ENCODE measurements at regions not wholly inside any gene's neighbourhood (a gene's known extent, or its start where the extent isn't known, plus 50 kb on each side); places are given as distances from the start of the nearest gene placed in this dataset.
"Not testable (repeated sequence)": the region's sequence is repeated elsewhere in the genome, so short reads cannot be mapped to it uniquely, and the experiment has no call there.

DNA sequence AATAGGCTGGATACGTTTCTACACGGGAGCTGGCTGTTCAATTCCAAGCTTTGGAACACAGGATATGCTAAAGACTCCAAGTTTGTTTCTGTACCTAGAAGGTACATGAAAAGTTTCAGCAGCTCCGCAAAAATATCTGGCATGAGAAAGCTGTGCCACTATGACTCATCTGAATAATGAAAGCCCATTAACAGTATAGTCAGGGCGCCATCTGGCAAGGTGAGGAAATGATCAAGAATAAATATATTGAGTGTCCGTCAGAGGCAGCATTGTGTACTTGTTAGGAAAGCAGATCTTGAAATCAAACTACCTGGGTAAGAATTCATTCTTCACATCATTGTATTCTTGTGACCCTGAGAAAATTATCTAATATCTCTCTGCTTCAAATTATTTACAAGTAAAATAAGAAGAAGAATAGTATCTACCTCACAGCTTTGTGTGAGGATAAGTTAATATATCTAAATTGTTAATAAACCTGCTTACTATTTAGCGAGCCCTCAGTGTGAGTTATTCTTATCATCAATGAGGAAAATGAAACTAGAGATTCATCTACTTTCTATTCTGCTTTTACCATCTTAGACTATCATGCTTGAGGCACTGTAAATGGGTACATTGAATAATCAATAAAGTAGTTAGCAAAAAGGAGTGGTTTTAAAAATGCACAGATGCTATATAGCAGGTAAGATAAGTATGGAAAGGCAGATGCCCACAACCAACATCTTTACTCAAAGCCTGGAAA is 53.5 kb downstream of the FSCB start:
- in situ Hi-C loops (cut with HindIII; ENCODE audit: low sequenced_read_pairs): no loop called here
- no peak for DNase-seq (ENCODE audit: low spot score)

- in situ Hi-C loops (cut with HindIII; ENCODE audit: low sequenced_read_pairs); DNase-seq (ENCODE audit: low spot score): not testable (repeated sequence)
Observed at GRCh38 chr14:44450232-44450631, 56.9 kb downstream of the FSCB start.

DNA sequence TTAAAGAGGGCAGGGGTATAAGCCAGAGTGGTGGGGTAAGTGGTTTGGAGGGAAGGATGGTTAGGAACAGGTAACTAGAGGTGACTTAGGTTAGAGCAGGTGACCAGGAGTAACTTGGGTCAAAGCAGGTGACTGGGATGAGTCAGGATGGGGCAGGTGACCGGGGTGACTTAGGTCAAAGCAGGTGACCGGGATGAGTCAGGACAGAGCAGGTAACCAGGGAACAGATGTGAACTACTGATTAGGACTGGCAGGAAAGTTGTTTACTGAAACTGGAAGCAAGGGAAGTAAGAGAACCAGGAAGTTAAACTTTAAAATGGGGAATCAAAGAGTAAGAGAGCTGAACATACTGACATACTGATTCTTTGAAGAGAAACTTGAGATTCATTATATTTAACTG is 57.4 kb downstream of the FSCB start:
- no peak for DNase-seq (ENCODE audit: low spot score)
- in situ Hi-C loops (cut with HindIII; ENCODE audit: low sequenced_read_pairs): no loop called here

DNA sequence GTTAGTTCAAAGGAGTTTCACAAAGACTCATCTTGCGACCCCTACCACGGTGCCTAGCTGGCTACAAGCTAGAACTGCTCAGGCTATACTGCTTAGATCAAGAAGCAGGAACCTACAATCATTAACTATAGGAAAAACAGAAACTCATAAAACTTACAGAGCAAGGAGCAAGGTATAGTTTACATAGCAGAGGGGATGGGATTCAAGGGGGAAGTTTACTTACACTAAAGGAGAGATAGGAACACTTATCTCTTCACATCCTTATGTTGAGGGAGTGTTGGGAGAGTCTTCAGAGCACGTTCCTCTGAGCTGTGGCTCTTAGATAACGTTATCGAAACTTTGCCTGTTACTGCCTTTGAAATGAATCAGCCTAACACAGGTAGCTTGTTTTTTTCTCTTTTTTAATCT is 58.1 kb downstream of the FSCB start:
- DNase-seq (ENCODE audit: low spot score): no peak
- in situ Hi-C loops (cut with HindIII; ENCODE audit: low sequenced_read_pairs): no loop called here

DNA sequence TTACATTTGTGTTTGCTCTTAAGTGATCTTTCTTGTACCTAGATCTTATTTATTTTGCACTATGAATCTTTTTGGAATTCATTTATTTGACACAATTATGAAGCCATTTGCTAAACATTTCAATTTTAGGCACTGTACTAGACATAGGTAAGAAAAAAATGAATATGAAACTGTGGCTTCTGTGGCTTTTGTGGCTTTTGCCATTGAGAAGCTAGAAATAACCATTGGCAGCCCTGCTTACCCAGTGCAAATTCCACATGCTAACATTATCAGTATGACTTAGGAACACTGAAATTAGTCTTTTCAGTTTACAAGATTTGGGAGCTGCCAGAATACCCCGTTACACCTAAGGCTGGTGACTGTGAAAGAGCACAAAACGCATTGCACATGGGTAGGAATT is 60.1 kb downstream of the FSCB start:
- no peak for DNase-seq (ENCODE audit: low spot score)
- in situ Hi-C loops (cut with HindIII; ENCODE audit: low sequenced_read_pairs): no loop called here

GRCh38 chr14:44444454-44444853 is 62.6 kb downstream of the FSCB start:
- in situ Hi-C loops (cut with HindIII; ENCODE audit: low sequenced_read_pairs): no loop called here
- no peak for DNase-seq (ENCODE audit: low spot score)

DNA sequence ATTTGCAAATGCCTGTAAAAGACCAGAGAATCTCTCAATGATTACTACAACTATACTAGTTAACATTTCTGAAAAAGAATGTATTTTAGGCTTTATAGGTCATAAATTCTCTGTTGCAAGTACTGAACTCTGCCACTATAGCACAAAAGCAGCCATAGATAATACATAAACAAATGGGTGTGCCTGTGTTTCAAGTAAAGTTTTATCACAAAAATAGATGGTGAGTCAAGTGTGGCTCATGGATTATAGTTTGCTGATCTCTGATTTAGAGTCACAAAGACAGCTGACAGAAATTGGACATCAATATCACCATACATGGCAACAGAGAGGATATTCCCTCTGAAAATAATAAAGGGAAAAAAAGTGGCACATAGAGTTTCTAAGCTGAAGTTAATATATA is 68.1 kb downstream of the FSCB start:
- no peak for DNase-seq (ENCODE audit: low spot score)
- in situ Hi-C loops (cut with HindIII; ENCODE audit: low sequenced_read_pairs): no loop called here

GRCh38 chr14:44438221-44438620 is 68.9 kb downstream of the FSCB start:
- no peak for DNase-seq (ENCODE audit: low spot score)
- in situ Hi-C loops (cut with HindIII; ENCODE audit: low sequenced_read_pairs): no loop called here

DNA sequence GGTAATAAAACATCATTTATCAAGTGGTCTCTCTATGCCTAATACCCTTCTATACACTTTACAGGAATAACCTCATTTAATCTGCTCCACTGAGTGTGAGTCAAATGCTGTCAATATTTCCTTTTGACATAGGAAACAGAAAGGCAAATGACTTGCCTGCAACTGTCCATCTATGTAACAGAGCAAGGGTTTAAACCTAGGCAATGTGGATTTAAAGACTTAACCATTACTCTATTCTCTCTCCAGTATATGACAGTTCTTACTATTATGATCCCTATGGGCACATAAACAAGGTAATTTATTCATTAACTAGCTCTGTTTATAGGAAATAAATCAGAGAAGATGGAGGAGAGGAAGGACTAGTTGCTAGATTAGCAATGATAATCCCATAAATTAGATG is 70.6 kb downstream of the FSCB start:
- DNase-seq (ENCODE audit: low spot score): no peak
- in situ Hi-C loops (cut with HindIII; ENCODE audit: low sequenced_read_pairs): no loop called here

DNA sequence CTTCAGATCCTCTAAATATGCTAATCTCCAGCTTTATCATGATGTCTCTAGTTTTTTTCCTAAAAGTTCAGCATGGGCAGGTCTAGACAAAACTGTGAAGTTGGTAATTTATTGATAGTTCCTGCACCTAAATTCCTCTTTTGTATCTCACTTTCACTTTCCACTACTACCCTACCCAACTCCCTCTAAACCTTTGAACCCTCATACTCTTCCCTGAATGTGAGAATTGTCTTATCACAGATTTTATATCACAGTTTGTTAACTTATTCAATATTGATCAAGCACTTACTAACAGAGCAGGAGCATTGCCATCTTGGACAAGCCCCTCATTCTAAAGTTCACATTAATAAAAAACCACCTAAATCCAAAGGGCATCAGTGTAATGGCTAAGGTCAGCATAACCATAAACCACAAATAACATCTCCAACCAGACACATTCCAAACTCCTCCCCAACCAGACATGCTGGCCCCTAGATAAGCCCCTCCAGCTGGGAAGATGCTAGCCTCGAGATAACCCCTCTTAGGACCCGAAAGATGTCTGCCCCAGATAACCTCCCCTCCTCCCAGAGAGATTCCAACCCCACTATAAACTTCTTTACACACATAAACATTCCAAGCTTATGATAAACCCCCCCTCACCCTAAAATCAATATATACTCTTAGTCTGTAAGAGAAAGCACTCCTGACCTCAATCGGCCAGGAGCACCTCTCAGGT is 78.7 kb downstream of the FSCB start:
- no peak for DNase-seq (ENCODE audit: low spot score)

DNA sequence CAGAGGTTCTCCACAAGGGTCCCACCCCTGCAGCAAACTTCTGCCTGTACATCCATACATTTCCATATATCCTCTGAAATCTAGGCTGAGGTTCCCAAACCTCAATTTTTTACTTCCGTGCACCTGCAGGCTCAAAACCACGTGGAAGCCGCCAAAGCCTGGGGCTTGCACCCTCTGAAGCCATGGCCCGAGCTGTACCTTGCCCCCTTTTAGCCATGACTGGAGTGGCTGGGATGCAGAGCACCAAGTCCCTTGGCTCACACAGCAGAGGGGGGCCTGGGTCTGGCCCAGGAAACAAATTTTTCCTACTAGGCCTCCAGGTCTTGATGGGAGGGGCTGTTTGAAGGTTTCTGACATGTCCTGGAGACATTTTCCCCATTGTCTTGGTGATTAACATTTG is 84.4 kb downstream of the FSCB start:
- DNase-seq (ENCODE audit: low spot score): no peak
- in situ Hi-C loops (cut with HindIII; ENCODE audit: low sequenced_read_pairs): no loop called here

More for the DNA sequence above, 78.7 kb downstream of the FSCB start:
- in situ Hi-C loops (cut with HindIII; ENCODE audit: low sequenced_read_pairs): no loop called here

- no peak for DNase-seq (ENCODE audit: low spot score)
- in situ Hi-C loops (cut with HindIII; ENCODE audit: low sequenced_read_pairs): no loop called here
Observed at GRCh38 chr14:44420226-44420625, 86.9 kb downstream of the FSCB start.

DNA sequence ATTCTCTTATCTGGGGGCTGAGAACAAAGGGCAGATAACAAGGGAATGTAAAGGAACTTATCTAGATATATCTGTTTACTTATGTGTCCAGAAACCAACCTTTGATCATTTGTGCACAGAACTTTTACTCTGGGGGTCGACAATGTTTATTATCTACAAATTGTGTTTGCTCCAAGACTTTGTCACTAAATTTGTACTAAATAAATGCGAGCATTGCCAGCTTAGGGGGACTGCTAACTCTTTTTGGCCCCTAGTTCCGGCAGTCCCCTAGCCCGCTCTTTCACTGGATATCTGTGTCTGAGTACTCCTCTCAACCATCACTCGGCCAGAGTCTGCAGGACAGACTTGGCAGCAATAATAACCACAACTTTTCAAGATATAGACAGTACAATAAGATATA is 88.2 kb downstream of the FSCB start:
- in situ Hi-C loops (cut with HindIII; ENCODE audit: low sequenced_read_pairs): no loop called here
- no peak for DNase-seq (ENCODE audit: low spot score)

GRCh38 chr14:44417809-44418208 is 89.3 kb downstream of the FSCB start:
- in situ Hi-C loops (cut with HindIII; ENCODE audit: low sequenced_read_pairs): no loop called here
- DNase-seq (ENCODE audit: low spot score): no peak

GRCh38 chr14:44414646-44415045 is 92.4 kb downstream of the FSCB start:
- DNase-seq (ENCODE audit: low spot score): no peak
- in situ Hi-C loops (cut with HindIII; ENCODE audit: low sequenced_read_pairs): no loop called here

DNA sequence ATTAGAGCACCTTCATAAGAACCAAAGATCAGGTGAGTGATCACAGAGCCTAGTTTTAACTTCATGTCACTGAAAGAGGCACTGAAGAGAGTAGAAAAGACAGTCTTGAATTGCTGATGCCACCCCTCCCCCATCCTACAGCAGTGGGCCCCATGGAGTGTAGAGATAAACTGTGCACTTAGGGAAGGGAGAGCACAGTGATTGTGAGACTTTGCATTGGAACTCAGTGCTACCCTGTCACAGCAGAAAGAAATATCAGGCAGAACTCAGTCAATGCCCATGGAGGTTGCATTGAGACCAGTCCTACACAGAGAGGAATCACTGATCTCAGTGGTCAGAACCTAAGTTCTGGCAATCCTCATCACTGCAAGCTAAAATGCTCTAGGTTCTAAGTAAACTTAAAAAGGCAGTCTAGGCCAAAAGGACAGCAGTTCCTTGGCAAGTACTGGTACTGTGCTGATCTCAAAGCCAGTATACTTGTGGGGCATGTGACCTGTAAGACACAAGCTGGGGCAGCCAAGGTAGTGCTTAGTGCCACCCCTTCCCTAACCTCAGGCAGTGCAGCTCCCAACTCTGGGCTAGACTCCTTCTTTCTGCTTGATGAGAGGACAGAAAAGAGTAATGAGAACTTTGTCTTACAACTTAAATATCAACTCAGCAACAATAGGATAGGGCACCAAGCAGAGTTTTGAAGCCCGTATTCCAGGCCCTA is 94.1 kb downstream of the FSCB start:
- in situ Hi-C loops (cut with HindIII; ENCODE audit: low sequenced_read_pairs): no loop called here
- no peak for DNase-seq (ENCODE audit: low spot score)

DNA sequence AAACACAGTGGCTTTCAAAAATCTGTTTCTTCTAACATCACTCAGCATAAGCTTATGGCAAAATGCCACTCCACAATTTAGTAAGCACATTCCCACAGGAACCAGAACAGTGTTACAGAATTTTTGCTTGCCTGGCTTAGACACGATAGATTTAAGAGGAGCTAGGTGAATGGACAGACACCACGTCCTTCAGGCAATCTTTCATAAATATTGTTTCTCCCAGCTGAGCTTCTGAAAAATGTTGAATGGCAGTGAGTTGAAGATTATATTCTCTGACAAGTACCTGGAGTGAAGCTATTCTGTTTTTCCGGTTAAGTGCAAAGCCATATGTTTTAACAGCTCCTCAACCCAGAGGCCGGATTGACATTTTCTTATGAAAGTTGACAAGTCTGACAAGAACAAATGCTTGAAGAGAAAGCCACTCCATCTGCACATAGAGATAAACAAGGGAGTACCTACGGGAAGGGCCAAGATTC is 102.0 kb downstream of the FSCB start:
- in situ Hi-C loops (cut with HindIII; ENCODE audit: low sequenced_read_pairs): no loop called here
- peak; percentile 43 for DNase-seq (ENCODE audit: low spot score)

DNA sequence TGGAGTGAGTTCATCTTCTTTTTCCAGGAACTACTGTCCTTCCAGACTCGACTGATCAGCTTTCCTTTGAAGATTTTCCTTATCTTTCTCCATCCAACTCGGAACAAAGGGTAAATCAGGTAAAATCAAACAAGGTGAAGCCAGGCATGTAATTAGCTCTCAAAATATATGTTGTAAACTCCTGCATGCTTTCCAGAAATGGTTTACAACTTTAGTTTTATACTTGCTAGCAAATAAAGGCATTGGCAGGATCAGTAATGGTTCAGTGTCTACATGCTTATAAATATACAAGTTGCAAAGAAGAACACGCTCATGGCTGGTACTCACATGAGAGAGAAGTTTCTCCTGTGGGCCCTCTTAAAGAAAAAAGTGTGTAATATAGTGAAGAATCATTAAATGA is 102.5 kb downstream of the FSCB start:
- DNase-seq (ENCODE audit: low spot score): no peak
- in situ Hi-C loops (cut with HindIII; ENCODE audit: low sequenced_read_pairs): no loop called here

- in situ Hi-C loops (cut with HindIII; ENCODE audit: low sequenced_read_pairs): no loop called here
- peak; percentile 70 for DNase-seq (ENCODE audit: low spot score)
Observed at GRCh38 chr14:44404036-44404435, 103.0 kb downstream of the FSCB start.

GRCh38 chr14:44403193-44403592 is 103.9 kb downstream of the FSCB start:
- in situ Hi-C loops (cut with HindIII; ENCODE audit: low sequenced_read_pairs): no loop called here
- no peak for DNase-seq (ENCODE audit: low spot score)

All from G401 (cell line).